WERI-Rb-1 (cell line): ENCODE measurements at regions not wholly inside any gene's neighbourhood (a gene's known extent, or its start where the extent isn't known, plus 50 kb on each side); places are given as distances from the start of the nearest gene placed in this dataset.

Experiments used
- DNase-seq: peaks from one replicate; pipeline ENCODE4 v3.0.0-alpha.2; 2020
- H3K27ac ChIP-seq: fragments of 250-450 bp; sonication (Bioruptor Pico); 2 replicates; pipeline ENCODE4 v1.5.1; 2020; ENCODE audit warnings: mild to moderate bottlenecking, moderate library complexity
- H3K27me3 ChIP-seq: fragments of 250-450 bp; sonication (Bioruptor Pico); 2 replicates; pipeline ENCODE4 v1.5.1; 2021; ENCODE audit warnings: mild to moderate bottlenecking, low read depth, moderate library complexity; ENCODE audit not compliant: insufficient read depth, severe bottlenecking
- H3K36me3 ChIP-seq: fragments of 250-450 bp; sonication (Bioruptor Pico); 2 replicates; pipeline ENCODE4 v1.5.1; 2020; ENCODE audit warnings: mild to moderate bottlenecking, moderate library complexity
- H3K4me3 ChIP-seq: 2 replicates; pipeline ENCODE4 v1.5.1; 2011; ENCODE audit warnings: low read depth, mild to moderate bottlenecking, control low read depth, low read length
- H3K9me3 ChIP-seq: fragments of 250-450 bp; sonication (Bioruptor Pico); 2 replicates; pipeline ENCODE4 v1.5.1; 2021; ENCODE audit warnings: mild to moderate bottlenecking, moderate library complexity; ENCODE audit not compliant: severe bottlenecking
- CTCF ChIP-seq: IDR thresholded peaks from 2 replicates; pipeline ENCODE4 v1.5.1; 2011; ENCODE audit warnings: low read depth, mild to moderate bottlenecking, control low read depth, inconsistent platforms, low read length

- no peak for TF ChIP-seq CTCF
- no peaks in the 10 kb centered on the region for H3K9me3 ChIP-seq
- DNase-seq = no peak
- H3K27me3 ChIP-seq = no peaks in the 10 kb centered on the region
- no peak overlapping the region for H3K27ac ChIP-seq
- no peaks in the 10 kb centered on the region for H3K36me3 ChIP-seq
- no peak overlapping the region for H3K4me3 ChIP-seq
Measured at GRCh38 chr2:221345516-221345915, 226.6 kb downstream of the EPHA4 start.

- Histone ChIP-seq H3K4me3 (no peak overlapping the region), H3K27me3 (no peaks in the 10 kb centered on the region), H3K27ac (no peak overlapping the region), H3K36me3 (no peaks in the 10 kb centered on the region), H3K9me3 (no peaks in the 10 kb centered on the region)
- no peak for DNase-seq
- TF ChIP-seq CTCF = no peak
Measured at GRCh38 chr2:221346411-221346810, 225.7 kb downstream of the EPHA4 start.

GRCh38 chr2:221347471-221347870 is 224.6 kb downstream of the EPHA4 start:
- H3K4me3 ChIP-seq = no peak overlapping the region
- no peaks in the 10 kb centered on the region for H3K27me3 ChIP-seq
- TF ChIP-seq CTCF = no peak
- no peak for DNase-seq
- H3K36me3 ChIP-seq = no peaks in the 10 kb centered on the region
- no peak overlapping the region for H3K27ac ChIP-seq
- H3K9me3 ChIP-seq = no peaks in the 10 kb centered on the region

- no peak for DNase-seq
- no peaks in the 10 kb centered on the region for H3K27me3 ChIP-seq
- H3K27ac ChIP-seq = no peak overlapping the region
- TF ChIP-seq CTCF = no peak
- no peaks in the 10 kb centered on the region for H3K9me3 ChIP-seq
- H3K4me3 ChIP-seq = no peak overlapping the region
- no peaks in the 10 kb centered on the region for H3K36me3 ChIP-seq
Measured at GRCh38 chr2:221350616-221351015, 221.5 kb downstream of the EPHA4 start.

GRCh38 chr2:221353201-221353600 is 218.9 kb downstream of the EPHA4 start:
- TF ChIP-seq CTCF = no peak
- Histone ChIP-seq H3K36me3 (no peaks in the 10 kb centered on the region), H3K9me3 (no peaks in the 10 kb centered on the region), H3K4me3 (no peak overlapping the region), H3K27ac (no peak overlapping the region), H3K27me3 (no peaks in the 10 kb centered on the region)
- DNase-seq = no peak

GRCh38 chr2:221360312-221360711 is 211.8 kb downstream of the EPHA4 start:
- Histone ChIP-seq H3K9me3 (no peaks in the 10 kb centered on the region), H3K36me3 (no peaks in the 10 kb centered on the region), H3K4me3 (no peak overlapping the region), H3K27ac (no peak overlapping the region), H3K27me3 (no peaks in the 10 kb centered on the region)
- DNase-seq = no peak
- no peak for TF ChIP-seq CTCF
